GM12878 (cell line): ENCODE measurements at regions not wholly inside any gene's neighbourhood (a gene's known extent, or its start where the extent isn't known, plus 50 kb on each side); places are given as distances from the start of the nearest gene placed in this dataset.

Experiments
- BHLHE40 ChIP-seq, 2 experiments: fragments of 450-650 bp in 1 of 2; IDR thresholded peaks; 2 replicates each; pipeline ENCODE4 v1.6.1; 2011 to 2017; ENCODE audit warnings: low read depth in 2 of 2, borderline replicate concordance in 1 of 2, improper control_type of control experiment in 1 of 2, low read length in 1 of 2, mild to moderate bottlenecking in 1 of 2
- FOS ChIP-seq: IDR thresholded peaks from 3 replicates; pipeline ENCODE4 v1.6.1; 2011; ENCODE audit warnings: borderline replicate concordance; ENCODE audit not compliant: insufficient read length; ENCODE audit errors: extremely low read depth
- POLR2A ChIP-seq: IDR thresholded peaks from 2 replicates; pipeline ENCODE4 v1.6.1; 2011; ENCODE audit warnings: low read depth, mild to moderate bottlenecking, low read length
- ZBED1 ChIP-seq: IDR thresholded peaks from 2 replicates; pipeline ENCODE4 v1.6.1; 2016; ENCODE audit warnings: borderline replicate concordance
- TF ChIP-seq, protein P1 (sequence below), 3 experiments: IDR thresholded peaks in 2 of 3; conservative IDR thresholded peaks in 1 of 3; 2 replicates each; pipeline ENCODE4 v1.5.1; 2011; ENCODE audit warnings: low read depth in 3 of 3, low read length in 3 of 3, mild to moderate bottlenecking in 3 of 3, control low read depth in 2 of 3, moderate library complexity in 2 of 3, inconsistent platforms in 1 of 3, mixed read lengths in 1 of 3; ENCODE audit not compliant: control insufficient read depth in 2 of 3, insufficient read depth in 1 of 3; ENCODE audit errors: extremely low read depth in 1 of 3

GRCh38 chr21:28632755-28633408 lies 359.8 kb downstream of the LTN1 start:
- TF ChIP-seq ZBED1 (no peak), FOS (no peak), BHLHE40 (IDR thresholded peaks at IDR 0.05; ENCODE audit: borderline replicate concordance in 1 of 2, low read depth in 2 of 2, low read length in 1 of 2) (no peak), POLR2A (no peak)
- TF ChIP-seq, protein P1, sequence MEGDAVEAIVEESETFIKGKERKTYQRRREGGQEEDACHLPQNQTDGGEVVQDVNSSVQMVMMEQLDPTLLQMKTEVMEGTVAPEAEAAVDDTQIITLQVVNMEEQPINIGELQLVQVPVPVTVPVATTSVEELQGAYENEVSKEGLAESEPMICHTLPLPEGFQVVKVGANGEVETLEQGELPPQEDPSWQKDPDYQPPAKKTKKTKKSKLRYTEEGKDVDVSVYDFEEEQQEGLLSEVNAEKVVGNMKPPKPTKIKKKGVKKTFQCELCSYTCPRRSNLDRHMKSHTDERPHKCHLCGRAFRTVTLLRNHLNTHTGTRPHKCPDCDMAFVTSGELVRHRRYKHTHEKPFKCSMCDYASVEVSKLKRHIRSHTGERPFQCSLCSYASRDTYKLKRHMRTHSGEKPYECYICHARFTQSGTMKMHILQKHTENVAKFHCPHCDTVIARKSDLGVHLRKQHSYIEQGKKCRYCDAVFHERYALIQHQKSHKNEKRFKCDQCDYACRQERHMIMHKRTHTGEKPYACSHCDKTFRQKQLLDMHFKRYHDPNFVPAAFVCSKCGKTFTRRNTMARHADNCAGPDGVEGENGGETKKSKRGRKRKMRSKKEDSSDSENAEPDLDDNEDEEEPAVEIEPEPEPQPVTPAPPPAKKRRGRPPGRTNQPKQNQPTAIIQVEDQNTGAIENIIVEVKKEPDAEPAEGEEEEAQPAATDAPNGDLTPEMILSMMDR (IDR thresholded peaks at IDR 0.05 in 2 of 3, conservative IDR thresholded peaks at IDR 0.05 in 1 of 3; ENCODE audit: control insufficient read depth in 2 of 3, extremely low read depth in 1 of 3, insufficient read depth in 1 of 3, low read depth in 3 of 3, low read length in 3 of 3), result no peak
